Posterior cingulate gyrus (tissue), 11 donors: ENCODE measurements at regions not wholly inside any gene's neighbourhood (a gene's known extent, or its start where the extent isn't known, plus 50 kb on each side); places are given as distances from the start of the nearest gene placed in this dataset.
A peak's percentile ranks its signal among the peaks of the same experiment; 100 is the strongest.

Experiments used
- DNase-seq, 10 donors: peaks; one replicate each; pipeline versions ENCODE4 v3.0.0 to v3.0.0-alpha.2; 2020 to 2021; ENCODE audit warnings: mixed read lengths in 3 of 10
- intact Hi-C: fragments of 100-400 bp; cut with DNase I; formaldehyde crosslinking; loops from one replicate; pipeline ENCODE4 v1.15.1; 2023

DNA sequence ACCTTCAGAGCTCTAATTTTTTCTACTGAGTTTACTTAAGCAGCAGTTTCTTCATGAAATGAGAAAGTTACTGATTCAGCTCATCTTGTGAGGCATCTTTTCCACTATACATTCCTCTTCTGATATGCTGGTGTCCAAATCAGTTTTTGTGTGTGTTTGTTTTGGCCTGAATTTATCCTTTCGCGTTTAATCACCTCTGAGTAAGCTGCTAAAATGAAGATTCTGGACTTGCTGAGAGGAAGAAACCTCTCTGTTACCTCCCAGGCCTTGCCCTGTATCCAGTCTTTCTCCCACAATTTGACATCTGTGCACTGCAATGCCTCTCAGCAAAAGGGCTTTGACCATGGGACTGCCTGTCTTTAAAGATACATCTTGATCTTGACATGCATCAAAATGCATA is 536.2 kb upstream of the NRSN1 start:
- intact Hi-C loops, result no loop called here
- no peak for DNase-seq

DNA sequence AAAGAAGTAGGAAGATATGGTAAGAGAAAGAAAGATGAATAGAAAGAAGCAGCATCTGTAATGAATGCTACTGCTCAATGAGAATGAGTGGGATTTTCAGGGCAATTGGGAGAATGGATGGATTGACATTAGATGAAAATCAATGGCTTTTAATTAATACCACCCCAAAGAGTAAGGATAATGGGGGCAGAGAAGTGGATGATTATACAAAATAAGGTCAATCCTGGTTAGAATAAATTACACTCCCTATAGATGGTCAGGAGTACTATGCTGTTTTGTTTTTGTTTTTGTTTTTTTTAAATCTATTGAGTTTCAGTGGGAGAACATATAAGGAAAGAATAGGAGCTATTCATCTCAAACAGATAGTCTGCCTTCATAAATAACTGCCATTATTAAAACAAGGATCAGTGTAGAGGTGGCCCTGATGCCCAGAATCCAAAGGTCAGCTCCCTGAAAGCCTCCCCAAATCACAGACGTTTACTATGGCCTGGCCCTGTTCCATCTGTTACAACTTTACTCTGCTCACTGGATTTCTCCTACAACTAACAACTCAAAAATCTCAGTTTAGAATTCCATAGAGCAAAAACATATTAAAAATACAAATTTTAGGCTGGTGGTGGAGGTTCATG is 535.4 kb upstream of the NRSN1 start:
- intact Hi-C loops, result no loop called here
- DNase-seq, result no peak

DNA sequence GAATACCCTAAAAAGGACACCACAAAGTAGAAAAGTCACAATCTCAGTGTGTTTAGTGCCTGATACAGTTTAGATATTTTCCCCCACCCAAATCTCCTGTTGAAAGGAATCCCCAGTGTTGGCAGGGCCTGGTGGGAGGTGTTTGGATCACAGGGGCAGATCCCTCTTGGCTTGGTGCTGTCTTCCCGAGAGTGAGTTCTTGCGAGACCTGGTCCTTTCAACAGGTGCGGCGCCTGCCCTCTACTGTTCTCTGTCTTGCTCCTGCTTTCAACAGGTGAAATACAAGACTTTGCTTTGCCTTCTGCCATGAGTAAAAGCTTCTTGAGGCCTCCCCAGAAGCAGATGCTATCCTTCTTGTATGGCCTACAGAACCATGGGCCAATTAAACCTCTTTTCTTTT is 534.3 kb upstream of the NRSN1 start:
- intact Hi-C loops, result no loop called here

DNA sequence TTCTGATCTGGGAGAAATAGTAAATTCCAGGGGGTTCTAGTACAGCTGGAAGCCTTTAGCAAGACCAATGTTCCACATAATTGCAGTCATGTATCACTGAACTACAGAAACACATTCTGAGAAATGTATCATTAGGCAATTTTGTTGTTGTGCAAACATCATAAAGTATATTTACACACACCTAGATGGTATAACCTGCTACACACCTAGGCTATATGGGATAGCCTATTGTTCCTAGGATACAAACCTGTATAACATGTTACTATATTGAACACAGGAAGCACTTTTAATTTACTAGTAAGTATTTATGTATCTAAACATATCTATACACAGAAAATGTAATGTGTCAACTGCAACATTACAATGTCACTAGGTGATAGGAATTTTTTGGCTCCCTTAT is 525.9 kb upstream of the NRSN1 start:
- DNase-seq, result no peak
- intact Hi-C loops, result no loop called here

More for the DNA sequence above, 534.3 kb upstream of the NRSN1 start:
- DNase-seq, result no peak

DNA sequence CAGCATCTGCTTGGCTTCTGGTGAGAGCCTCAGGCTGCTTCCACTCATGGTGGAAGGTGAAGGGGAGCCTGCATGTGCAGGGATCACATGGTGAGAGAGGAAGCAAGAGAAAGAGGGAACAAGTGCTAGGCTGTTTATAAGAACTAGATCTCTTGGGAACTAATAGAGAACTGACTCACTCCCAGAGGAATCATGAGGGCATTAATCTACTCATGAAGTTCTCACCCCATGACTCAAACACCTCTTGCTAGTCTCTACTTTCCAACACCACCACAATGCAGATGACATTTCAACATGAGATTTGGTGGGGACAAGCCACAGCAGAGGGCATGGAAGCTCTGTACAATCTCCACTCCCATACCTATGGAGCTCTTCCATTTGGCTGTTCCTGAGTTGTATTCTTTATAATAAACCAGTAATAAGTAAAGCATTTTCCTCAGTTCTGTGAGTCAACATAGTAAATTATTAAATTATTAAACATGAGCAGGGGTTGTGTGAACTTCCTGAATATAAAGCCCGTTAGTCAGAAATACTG is 524.1 kb upstream of the NRSN1 start:
- intact Hi-C loops, result no loop called here
- no peak for DNase-seq

DNA sequence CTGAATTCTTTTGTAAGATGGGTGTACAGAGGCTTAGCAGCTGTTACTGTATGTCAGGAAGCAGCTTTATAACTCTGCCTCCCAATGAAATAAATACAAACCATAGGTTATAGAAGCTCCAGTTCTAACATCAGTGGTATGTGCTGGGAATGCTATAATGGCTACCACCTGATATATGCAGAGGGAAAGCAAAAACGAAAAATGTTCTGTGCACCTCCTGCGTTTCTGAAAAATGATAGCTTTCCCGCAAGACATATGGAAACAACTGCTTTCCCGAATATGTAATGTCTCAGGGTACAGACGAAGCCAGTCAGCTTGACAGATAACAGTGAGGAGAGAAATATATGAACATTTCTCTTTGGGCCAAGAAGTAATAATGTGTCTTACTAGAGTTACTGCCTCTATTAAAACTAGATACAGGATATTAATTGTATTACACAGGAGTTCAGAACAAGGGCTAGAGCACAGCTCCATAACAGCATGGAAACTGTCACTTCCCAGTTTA is 517.0 kb upstream of the NRSN1 start:
- DNase-seq, result no peak
- intact Hi-C loops, result no loop called here

DNA sequence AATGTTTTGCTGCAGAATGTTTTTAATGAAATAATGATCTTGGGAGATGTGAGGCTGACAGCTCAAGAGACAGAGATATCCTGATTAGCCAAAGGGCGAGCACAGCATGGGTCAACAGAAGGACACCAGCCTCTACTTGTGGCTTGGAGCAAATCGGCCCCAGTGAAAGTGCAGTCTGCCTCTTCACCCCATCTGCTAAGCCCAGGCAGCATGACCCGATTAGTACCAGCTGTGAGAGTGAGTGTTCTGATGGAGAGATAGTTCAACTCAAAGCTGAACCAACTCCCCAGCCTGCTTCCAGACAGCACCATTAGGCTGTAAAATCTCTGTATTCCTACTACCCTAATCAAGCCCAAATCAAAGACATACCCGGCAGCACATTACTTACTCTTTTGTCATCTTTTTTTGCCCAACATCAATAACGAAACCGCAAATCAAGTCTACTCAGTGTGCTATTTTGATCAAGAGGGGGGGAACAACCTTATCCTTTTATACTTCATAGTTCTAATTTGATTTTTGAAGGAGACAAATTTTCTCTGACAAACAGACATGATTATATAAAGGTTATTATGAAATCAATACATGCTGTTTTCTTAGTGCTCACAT is 514.1 kb upstream of the NRSN1 start:
- peak in 1 of 10 donors; percentile 11 for DNase-seq
- intact Hi-C loops, result no loop called here

DNA sequence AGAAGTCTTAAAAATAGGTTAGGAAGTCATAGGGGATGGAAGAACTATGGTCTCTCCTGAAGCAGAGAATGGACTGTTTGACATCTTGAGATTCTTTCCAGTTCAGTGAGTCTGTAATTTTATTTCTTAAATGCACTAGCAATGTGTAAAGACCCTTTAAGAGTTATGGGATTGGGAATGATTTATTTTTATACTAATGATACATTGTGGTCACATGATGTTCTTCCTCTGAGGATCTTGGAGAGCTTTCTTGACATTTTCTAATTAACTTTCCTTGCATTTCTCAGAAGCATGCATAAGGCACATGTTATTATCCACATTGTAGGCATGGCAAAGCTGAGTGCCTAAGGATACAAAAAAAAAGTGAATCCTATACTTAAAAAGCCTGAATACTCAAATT is 507.6 kb upstream of the NRSN1 start:
- no peak for DNase-seq
- intact Hi-C loops, result no loop called here

DNA sequence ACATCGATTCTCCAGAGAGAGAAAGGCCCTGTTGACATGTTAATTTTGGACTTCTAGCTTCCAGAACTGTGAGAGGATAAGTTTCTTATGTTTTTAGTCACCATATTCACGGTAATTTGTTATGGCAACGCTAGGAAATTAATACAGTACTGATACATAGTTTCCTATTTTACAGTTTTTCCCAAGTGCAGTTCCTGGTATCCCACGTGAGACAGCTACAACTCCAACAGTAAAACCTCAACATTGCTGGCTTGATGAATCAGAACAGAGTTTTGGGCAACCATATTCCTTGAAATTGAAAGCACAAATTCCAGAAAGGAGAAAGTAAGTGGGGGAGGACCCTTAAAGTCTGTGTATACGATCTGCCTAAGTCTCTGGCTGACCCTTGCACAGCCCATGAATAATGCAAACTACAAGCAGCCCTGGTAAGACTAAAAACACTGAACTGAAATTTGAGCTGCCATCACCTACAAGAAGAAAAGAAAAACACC is 505.1 kb upstream of the NRSN1 start:
- intact Hi-C loops, result no loop called here
- no peak for DNase-seq

DNA sequence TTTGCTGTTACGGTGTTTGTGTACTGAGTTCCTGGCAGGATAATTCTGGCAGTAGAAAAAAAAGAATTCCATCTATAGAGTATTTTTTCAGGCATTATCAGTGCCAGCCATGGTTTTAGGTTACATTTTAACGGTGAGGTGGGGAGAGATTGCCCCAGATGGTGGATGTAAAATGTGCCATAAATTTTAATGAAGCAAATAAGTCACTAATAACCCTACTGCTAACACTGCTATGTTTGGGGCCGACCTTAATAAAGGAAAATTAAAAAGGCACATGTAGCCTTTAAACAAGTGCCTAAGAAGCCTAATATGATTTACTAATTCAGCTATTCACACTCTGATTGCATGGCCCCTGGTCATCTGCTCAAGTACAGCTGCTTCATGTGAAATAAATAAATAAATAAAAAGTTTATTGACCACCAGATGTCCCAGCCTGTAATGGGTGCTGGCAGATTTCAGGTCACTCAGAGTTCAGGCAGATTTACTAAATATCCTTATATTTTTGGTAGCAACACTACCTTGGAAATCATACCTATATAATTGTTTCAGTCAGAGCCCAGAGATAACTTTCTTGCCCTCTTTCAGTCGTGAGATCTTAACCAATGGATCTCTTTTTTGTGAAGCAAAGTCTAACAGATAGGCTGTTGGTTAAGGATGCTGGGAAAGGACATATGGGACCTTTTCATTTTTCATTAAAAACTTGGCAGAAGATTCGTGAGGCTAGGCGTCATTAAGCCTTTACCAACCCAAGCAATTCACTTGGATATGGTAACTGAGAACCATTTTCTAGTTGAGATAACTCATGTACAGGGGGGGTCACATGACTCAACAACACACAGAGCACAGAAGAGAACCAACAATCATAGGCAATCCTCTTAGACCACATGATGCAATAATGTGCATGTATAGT is 495.0 kb upstream of the NRSN1 start:
- intact Hi-C loops, result no loop called here
- no peak for DNase-seq

DNA sequence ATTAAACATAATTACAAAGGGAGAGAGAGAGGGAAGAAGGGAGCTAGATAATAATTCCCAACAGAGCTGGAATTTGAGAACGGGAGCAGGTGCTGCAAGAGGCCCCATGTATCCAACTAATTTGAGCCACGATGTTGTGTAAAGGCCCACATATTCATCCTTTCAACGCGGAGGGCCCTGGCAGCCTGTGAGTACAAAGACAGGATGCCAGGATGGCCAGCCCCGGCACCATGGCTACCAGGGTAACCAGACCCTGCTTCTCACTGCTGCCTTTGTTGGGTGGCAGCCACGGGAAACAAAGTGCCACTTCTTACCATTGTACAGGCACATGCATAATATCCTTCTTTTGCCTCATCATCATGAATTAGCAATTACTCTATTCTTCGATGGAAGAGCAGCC is 492.0 kb upstream of the NRSN1 start:
- DNase-seq, result peak; percentile 23 to 91 (median 58)
- intact Hi-C loops, result no loop called here

DNA sequence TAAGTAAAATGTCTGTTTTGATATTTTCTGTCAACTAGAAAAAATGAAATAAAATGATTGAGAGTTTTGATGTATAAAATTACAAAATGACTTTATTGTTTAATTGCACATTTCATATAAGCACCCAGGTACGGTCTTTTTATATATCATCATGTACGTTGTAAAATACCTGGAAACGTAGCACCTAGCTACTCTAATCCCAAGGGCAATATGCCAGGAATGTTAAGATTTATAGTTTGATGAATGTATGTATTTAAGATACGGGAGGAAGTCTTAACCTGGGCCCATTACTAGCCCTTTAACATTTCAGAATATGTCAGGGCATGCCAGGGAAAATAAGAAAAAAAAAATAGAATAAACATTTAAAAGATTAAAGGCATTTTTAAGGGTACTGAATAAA is 490.9 kb upstream of the NRSN1 start:
- intact Hi-C loops, result no loop called here
- DNase-seq, result no peak

DNA sequence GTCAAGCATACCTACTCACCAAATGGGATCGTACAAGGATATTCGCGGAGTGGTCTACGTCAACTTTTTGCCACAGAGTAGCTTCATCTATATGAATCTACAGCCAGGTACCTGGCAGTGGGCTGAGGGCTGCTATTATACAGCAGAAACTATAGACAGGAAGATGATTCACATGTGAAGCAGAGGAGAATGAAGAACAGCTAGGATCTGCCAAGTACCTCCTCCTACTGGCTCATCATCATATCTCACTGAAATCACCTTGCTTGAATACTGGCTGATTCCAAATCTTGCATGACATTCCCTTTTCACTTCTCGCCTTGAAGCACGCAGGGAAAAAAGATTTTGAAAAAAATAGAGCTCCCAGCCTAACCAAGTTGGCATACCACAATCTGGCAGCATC is 488.7 kb upstream of the NRSN1 start:
- DNase-seq, result no peak
- intact Hi-C loops, result no loop called here

DNA sequence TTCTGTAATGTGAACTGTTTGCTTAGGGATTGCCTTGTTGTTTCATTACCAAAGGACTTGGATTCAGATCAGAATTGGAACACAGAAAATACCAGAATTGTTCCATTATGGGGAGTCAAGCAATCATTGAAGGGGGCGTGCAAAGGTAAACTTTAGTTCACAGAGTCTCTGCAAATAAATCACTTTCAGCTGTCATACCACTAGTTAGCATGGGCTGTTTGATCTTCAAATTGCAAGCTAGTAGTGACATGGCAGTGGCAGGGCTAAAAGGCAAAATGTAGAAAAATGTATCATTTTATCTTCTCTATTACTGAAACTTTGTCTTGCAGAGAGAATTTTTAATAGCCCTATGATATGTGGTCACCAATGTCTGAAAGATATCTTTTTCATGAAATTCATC is 483.2 kb upstream of the NRSN1 start:
- intact Hi-C loops, result no loop called here
- no peak for DNase-seq

DNA sequence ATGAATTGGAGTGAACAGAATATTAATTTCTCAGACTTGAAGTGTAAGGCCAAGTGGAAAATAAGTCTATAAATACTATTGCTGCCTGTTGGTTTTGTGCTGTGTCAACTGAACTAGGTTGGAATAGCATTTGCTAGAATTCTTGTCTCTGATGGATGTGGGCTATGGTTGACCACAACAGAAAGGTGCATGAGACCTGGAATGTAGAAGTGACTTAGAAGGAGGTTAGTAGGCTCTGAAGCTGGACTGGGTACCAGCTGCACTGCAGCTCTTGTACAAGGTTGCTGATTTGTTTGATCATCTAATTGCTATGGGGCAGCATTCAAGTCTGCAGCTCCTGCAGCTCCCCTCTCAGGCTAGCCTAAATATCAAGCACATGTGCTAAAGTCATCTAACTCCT is 479.0 kb upstream of the NRSN1 start:
- intact Hi-C loops, result no loop called here
- no peak for DNase-seq

DNA sequence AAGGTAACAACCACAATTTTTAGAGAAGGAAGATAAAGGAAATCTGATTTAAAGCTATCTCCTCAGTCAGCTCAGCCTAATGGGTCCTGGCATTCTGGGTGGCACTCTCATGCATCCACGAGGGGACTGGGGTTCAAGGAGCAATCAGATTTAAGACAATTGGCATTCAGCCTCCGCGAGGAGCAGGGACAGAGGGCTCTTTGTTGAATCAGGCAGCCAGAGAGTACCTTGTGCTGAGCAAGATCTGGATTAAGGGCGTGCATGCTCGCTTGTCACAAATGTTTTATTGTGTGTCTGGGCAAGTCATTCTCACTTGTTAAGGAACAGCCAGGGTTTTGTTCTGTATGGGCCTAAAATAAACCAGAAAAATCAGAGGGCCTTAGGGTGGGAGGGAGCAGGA is 475.3 kb upstream of the NRSN1 start:
- peak in 7 of 10 donors; percentile 20 to 92 (median 61) for DNase-seq
- intact Hi-C loops, result loop anchor here (10.0 kb wide), 2 partner anchors 106 to 206 kb away; no protein-coding TSS in a partner anchor

DNA sequence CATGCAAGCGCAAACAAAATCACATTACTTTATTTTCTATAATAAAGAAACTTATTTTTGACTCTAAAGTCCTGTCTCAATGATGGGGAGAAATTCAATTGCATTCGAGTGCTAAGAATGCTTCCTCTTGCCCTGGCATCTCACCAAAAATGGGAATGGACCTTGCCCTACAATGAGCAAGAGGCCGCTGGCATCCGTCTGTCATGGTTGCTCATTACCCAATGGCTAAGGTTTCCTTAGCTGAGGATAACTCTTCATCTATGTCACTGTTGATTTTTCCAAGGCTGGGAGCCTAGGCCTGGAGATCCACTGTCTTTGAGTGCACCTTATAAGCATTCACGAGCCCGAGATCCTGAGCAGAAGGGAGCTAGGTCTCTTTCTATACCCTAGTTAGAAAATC is 471.3 kb upstream of the NRSN1 start:
- no peak for DNase-seq
- intact Hi-C loops, result loop anchor here (10.0 kb wide), 2 partner anchors 110 to 210 kb away; no protein-coding TSS in a partner anchor

DNA sequence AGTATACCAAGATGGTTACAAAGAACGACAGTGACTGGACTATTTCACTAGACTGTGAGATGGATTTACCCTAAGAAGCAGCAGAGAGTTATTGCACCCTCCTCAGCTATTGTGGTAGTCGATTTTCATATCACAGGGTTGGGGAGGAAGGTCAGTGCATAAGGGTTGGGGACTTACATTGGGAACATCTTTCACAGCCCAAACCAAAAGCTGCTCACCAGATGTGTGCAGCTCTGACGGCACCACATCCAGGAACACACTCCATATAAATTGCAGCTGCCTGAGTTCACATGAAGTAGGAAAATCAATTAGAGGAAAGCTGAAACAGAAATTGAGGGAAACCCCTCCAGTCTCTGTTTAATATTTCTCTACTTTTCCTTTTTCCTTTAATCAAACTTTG is 470.5 kb upstream of the NRSN1 start:
- DNase-seq, result no peak
- intact Hi-C loops, result loop anchor here (10.0 kb wide), 2 partner anchors 111 to 211 kb away; no protein-coding TSS in a partner anchor

DNA sequence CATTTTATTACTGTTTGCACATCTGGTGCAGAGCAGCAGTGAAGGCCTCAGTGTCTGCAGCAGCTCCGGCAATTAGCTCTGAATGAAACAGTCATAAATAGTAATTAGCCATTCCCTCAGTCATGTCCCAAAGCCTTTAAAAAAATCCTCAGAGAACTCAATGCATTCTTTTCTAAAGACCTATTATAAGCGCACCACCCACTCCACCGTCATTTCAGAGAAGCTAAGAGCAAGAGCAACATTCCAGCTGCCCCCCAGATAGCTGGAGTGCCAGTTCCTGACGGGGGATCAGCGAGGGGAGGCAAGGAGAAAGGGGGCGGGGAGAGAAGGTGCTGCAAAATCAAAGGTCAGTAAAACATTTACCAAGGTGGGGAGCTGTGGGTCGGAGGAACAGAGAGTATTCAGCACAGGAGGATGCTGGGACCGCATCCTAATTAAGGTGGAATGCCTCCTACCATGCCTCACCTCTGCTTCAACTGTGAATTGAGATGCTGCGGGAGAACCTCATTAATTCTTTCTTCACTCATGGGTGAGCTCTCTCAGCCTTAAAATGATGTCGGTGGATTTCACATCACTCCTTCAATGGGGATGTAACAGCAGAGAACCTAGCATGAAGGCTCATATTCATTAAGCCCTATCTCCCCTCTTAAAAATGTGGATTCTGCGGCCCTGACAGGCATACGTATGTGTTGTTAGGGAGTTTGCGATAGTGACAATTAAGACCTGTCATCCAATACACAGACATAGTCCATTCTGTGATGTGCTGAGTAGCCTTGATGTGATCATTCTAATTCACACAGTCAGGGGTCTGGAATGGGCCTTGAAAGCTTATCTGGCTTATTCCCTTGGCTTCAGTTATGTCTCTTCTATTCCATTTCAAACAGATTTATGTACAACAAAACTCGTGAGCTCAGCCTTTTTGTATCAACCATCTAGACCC is 469.5 kb upstream of the NRSN1 start:
- intact Hi-C loops, result loop anchor here (10.0 kb wide), 2 partner anchors 112 to 212 kb away; no protein-coding TSS in a partner anchor
- DNase-seq, result peak in 1 of 10 donors; percentile 45
